Osteoblast (primary cell): ENCODE measurements at regions not wholly inside any gene's neighbourhood (a gene's known extent, or its start where the extent isn't known, plus 50 kb on each side); places are given as distances from the start of the nearest gene placed in this dataset.

Source experiments
- DNase-seq: peaks from one replicate; pipeline ENCODE4 v3.0.0; 2011; ENCODE audit warnings: low spot score, mixed read lengths; ENCODE audit not compliant: insufficient read length; ENCODE audit errors: missing footprints
- H2AFZ ChIP-seq: 2 replicates; pipeline ENCODE4 v1.6.0; 2011; ENCODE audit warnings: mild to moderate bottlenecking, low read length
- H3K27ac ChIP-seq: 2 replicates; pipeline ENCODE4 v1.5.1; 2011; ENCODE audit warnings: mild to moderate bottlenecking, low read depth, low read length, moderate library complexity
- H3K27me3 ChIP-seq: 2 replicates; pipeline ENCODE4 v1.6.0; 2012; ENCODE audit warnings: mild to moderate bottlenecking, control low read depth, inconsistent platforms, low read length, moderate library complexity; ENCODE audit not compliant: insufficient read depth
- H3K36me3 ChIP-seq: 2 replicates; pipeline ENCODE4 v1.5.1; 2011; ENCODE audit warnings: mild to moderate bottlenecking, low read length, control low read depth, moderate library complexity; ENCODE audit not compliant: insufficient read depth
- H3K4me1 ChIP-seq: 2 replicates; pipeline ENCODE4 v1.5.1; 2011; ENCODE audit warnings: mild to moderate bottlenecking, low read length, control low read depth, moderate library complexity; ENCODE audit not compliant: insufficient read depth
- H3K4me2 ChIP-seq: 2 replicates; pipeline ENCODE4 v1.6.0; 2011; ENCODE audit warnings: mild to moderate bottlenecking, low read length; ENCODE audit not compliant: insufficient read depth
- H3K4me3 ChIP-seq: fragments of 200-600 bp; sonication (generic); 3 replicates; pipeline ENCODE4 v1.5.1; 2012; ENCODE audit warnings: mild to moderate bottlenecking, low read length, inconsistent platforms; ENCODE audit not compliant: insufficient read depth
- H3K79me2 ChIP-seq: 2 replicates; pipeline ENCODE4 v1.6.0; 2012; ENCODE audit warnings: mild to moderate bottlenecking, low read length, control low read depth, inconsistent platforms; ENCODE audit not compliant: insufficient read depth
- H3K9me3 ChIP-seq: 2 replicates; pipeline ENCODE4 v1.5.1; 2011; ENCODE audit warnings: low read depth, low read length, control low read depth
- H4K20me1 ChIP-seq: 2 replicates; pipeline ENCODE4 v1.6.0; 2012; ENCODE audit warnings: mild to moderate bottlenecking, low read length, control low read depth; ENCODE audit not compliant: insufficient read depth
- CTCF ChIP-seq: IDR thresholded peaks from 2 replicates; pipeline ENCODE4 v1.5.1; 2011; ENCODE audit warnings: mild to moderate bottlenecking, low read depth, low read length, moderate library complexity; ENCODE audit errors: extremely low read depth

GRCh38 chr3:53989946-53990345 is 98.3 kb upstream of the SELENOK start:
- Histone ChIP-seq H2AFZ (no peak overlapping the region), H3K27me3 (no peaks in the 10 kb centered on the region), H3K36me3 (no peaks in the 10 kb centered on the region), H3K79me2 (no peaks in the 10 kb centered on the region), H3K4me2 (no peak overlapping the region), H3K4me1 (no peaks in the 10 kb centered on the region), H3K27ac (no peak overlapping the region), H3K4me3 (no peak overlapping the region), H3K9me3 (no peaks in the 10 kb centered on the region), H4K20me1 (no peaks in the 10 kb centered on the region)
- DNase-seq, result no peak
- no peak for TF ChIP-seq CTCF

- H2AFZ ChIP-seq, result no peak overlapping the region
- DNase-seq, result no peak
- H3K27ac ChIP-seq, result no peak overlapping the region
- H3K9me3 ChIP-seq, result no peaks in the 10 kb centered on the region
- TF ChIP-seq CTCF, result no peak
- no peaks in the 10 kb centered on the region for H4K20me1 ChIP-seq
- no peaks in the 10 kb centered on the region for H3K27me3 ChIP-seq
- no peaks in the 10 kb centered on the region for H3K36me3 ChIP-seq
- no peak overlapping the region for H3K4me2 ChIP-seq
- no peak overlapping the region for H3K4me3 ChIP-seq
- H3K79me2 ChIP-seq, result no peaks in the 10 kb centered on the region
- no peaks in the 10 kb centered on the region for H3K4me1 ChIP-seq
Observed at GRCh38 chr3:53989451-53989850, 97.8 kb upstream of the SELENOK start.

- DNase-seq, result no peak
- H2AFZ ChIP-seq, result no peak overlapping the region
- TF ChIP-seq CTCF, result no peak
- no peak overlapping the region for H3K27ac ChIP-seq
- no peak overlapping the region for H3K4me3 ChIP-seq
- H3K9me3 ChIP-seq, result no peaks in the 10 kb centered on the region
- no peaks in the 10 kb centered on the region for H3K27me3 ChIP-seq
- no peaks in the 10 kb centered on the region for H3K4me1 ChIP-seq
- H3K36me3 ChIP-seq, result no peaks in the 10 kb centered on the region
- H3K79me2 ChIP-seq, result no peaks in the 10 kb centered on the region
- H4K20me1 ChIP-seq, result no peaks in the 10 kb centered on the region
- no peak overlapping the region for H3K4me2 ChIP-seq
Observed at GRCh38 chr3:53978386-53978785, 86.7 kb upstream of the SELENOK start.

DNA sequence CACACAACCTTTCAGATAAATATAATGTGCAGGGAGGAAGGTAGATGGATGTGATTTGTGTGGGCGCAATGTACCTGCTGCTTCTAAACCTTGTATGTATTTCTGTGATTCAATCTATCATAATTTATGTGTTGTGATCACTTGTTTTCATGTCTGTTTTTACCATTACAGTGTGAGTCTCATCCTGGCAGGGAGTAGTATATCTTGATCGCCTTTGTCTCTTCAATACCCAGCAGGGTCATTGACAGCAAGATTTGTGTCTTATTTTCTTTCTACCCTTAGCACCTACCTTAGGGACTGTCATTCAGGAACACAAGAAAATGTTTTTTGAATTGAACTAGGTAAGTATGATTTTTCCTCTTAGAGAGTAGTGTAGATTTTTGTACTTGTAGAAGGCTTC is 83.7 kb upstream of the SELENOK start:
- no peak overlapping the region for H3K27ac ChIP-seq
- no peak overlapping the region for H3K4me2 ChIP-seq
- H3K4me1 ChIP-seq, result no peaks in the 10 kb centered on the region
- H3K79me2 ChIP-seq, result no peaks in the 10 kb centered on the region
- DNase-seq, result peak; percentile 10
- no peak overlapping the region for H2AFZ ChIP-seq
- H3K27me3 ChIP-seq, result no peaks in the 10 kb centered on the region
- no peaks in the 10 kb centered on the region for H3K36me3 ChIP-seq
- no peak for TF ChIP-seq CTCF
- H3K4me3 ChIP-seq, result no peak overlapping the region
- peaks cover 4% of the 10 kb centered on the region for H3K9me3 ChIP-seq
- H4K20me1 ChIP-seq, result no peaks in the 10 kb centered on the region
